Left ventricle myocardium superior (tissue), 1 donor: ENCODE measurements at regions not wholly inside any gene's neighbourhood (a gene's known extent, or its start where the extent isn't known, plus 50 kb on each side); places are given as distances from the start of the nearest gene placed in this dataset.
"Not testable (repeated sequence)": the region's sequence is repeated elsewhere in the genome, so short reads cannot be mapped to it uniquely, and the experiment has no call there.

ENCODE experiments used
- ATAC-seq: fragments of 200-7000 bp; cut with Tn5 transposase; one replicate; pipeline ENCODE4 v1.9.1; 2020; ENCODE audit warnings: mild to moderate bottlenecking, moderate library complexity
- DNase-seq: peaks from one replicate; pipeline ENCODE4 v3.0.0-alpha.2; 2020
- intact Hi-C: fragments of 100-400 bp; cut with micrococcal nuclease; formaldehyde crosslinking; loops from one replicate; pipeline ENCODE4 v1.11.0; 2022
- donor health status: DM: no; HTN: yes; CAD: no; lungs with severe emphysema.

DNA sequence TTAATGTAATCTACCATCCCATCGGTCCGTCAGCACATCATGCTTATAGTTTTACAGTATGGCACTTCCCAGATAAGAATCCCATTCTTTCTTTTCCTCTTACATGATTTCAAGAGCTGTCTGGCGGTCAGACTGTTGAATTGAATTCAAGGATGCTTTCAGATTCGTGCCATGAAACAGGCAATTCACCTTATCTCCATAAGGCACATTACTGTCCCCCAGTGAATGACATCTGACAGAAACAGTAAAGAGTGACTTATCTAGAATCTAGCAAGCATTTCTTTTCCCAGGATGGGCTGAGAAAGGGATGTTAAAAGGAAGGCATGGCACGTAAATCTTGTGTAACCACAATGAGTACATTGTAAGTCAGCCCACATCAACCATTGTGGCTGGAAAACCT lies 61.1 kb upstream of the SEM1 start:
- DNase-seq (no peak), ATAC-seq (no peak)
- intact Hi-C loops, result no loop called here

DNA sequence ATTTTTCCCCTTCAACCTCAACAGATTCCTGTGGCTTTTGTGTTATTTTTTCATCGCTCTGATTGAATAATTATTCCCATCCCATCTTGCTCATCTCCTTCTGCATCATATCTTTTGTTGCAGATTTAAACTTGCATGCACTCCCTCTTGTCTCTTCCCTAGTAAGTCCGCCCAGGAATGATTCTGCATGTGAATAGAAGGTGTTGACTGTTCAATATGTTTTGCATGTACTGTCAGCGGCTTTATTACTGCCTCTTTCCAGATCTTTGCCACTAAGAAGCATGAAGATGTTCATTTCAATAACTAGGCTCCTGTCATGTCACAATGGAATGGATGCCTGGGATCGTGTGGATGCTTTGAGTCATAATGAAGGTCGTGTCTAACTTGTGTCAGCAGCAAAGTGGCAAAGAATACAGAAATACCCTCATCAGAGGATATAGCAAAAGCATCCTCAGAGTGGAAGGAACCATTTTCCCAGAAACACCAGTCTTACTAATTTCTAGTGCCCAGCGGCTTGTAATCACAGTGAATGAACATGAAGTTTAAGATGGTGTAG lies 62.6 kb upstream of the SEM1 start:
- ATAC-seq (no peak), DNase-seq (no peak)
- intact Hi-C loops, result no loop called here

DNA sequence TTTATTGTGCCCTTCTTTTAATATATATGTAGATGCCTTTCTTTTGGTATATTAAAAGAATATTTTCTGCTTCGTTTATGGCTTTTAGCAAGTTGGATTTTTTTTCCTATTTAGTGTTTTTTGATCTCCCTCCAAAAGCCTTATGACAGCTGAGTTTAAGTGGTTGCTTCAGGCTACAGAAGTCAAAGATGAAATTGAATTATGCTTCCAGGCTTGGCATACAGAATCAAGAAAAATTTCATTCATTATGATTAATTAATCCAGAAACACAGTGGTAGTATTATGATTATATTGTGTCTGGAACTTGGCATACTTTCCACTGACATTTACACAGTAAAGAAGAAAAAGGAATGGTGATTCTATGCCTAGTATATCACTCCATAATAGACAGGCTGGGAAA lies 63.8 kb upstream of the SEM1 start:
- ATAC-seq, result no peak
- no peak for DNase-seq
- intact Hi-C loops, result no loop called here

DNA sequence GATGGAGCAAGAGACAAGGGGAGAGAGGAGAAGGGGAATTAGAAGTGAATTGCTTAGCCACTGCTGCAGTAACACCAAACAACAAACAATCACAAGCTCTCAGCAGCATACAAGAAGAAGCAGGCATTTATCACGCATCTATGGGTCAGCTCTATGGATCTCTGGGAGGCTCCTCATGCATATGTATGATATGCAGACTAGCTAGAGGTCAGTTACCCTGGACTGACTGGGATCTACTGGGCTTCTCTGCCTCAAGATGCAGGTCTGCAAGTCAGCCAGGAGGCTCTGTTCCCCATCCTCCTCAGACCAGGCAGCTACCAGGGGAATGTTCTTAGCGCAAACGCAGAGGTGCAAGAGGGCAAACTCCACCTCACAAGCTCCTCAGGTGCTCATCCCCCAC lies 64.7 kb upstream of the SEM1 start:
- no peak for DNase-seq
- intact Hi-C loops, result no loop called here
- no peak for ATAC-seq

DNA sequence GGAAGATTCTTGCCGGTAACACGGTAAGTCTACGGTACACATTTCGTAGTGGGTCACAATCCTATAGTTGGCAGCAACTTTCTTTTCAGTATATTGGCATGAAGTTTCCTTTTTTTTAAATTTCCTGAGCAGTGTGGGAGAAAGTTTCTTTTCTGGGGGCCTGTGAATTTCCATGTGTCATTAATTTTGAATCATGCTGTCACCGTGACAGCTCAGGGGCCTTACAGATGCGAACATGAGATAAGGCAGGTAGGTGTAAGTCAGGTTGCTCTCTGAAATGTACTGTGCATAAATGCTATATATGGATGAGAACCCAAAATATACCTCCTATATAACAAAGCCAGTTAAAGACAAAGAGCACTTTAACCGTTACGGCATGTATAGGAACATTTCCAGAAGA lies 65.4 kb upstream of the SEM1 start:
- ATAC-seq, result no peak
- intact Hi-C loops, result no loop called here
- DNase-seq, result no peak

DNA sequence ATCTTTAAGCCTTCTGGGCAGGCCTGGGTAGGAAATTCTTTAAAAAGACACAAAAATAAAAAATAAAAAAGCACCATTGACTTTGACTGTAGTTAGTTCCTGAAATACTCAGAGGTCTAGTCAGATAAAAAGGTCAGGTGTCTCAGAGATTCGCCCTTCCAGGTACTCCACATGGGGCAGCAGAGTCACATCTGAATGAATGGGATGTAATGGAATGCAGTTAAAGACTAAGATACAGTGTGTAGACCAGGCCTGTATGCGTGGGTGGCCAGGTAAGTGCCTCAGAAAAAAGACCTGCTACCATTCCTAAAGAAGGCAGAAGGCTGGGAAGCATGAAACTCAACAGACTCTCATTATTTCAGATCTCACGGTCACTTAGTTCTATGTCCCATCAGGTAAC lies 68.6 kb upstream of the SEM1 start:
- intact Hi-C loops, result no loop called here
- DNase-seq, result no peak
- no peak for ATAC-seq

DNA sequence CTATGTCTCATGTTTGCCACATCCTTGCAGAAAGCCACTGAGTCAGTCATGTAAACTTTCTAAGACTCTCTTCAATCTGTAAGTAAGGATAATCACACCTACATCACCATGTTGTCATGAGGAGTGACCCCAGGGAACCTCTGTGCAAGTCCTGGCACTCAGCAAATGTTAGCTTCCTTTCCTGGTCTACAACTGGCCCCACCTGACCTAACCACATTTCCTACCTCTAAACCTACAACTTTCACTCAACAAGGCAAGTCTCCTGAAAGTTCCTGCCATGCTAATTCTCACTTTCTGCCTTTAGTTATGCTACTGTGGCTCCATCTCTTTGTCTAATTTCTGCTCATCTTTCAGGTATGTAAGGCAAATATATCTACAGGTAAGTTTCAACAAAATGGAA lies 72.3 kb upstream of the SEM1 start:
- intact Hi-C loops, result no loop called here
- DNase-seq, result no peak
- ATAC-seq, result no peak

DNA sequence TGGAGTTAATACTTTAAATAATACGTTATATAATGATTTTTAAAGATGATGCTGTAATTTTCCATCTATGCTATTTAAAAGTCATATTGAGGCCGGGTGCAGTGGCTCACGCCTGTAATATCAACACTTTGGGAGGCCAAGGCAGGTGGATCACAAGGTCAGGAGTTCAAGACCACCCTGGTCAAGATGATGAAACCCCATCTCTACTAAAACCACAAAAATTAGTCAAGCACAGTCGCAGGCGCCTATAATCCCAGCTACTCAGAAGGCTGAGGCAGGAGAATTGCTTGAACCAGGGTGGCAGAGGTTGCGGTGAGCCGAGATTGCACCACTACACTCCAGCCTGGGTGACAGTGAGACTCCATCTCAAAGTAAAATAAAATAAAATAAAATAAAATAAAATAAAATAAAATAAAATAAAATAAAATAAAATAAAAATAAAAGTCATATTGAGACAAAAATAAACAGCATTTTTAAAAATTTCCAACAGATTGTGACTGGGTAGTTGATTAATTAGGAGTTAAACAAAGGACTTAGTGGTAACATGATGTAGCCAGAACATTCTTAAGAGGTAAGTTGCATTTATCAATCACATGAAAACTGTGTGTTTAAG lies 73.1 kb upstream of the SEM1 start:
- DNase-seq, intact Hi-C loops, ATAC-seq: not testable (repeated sequence)

DNA sequence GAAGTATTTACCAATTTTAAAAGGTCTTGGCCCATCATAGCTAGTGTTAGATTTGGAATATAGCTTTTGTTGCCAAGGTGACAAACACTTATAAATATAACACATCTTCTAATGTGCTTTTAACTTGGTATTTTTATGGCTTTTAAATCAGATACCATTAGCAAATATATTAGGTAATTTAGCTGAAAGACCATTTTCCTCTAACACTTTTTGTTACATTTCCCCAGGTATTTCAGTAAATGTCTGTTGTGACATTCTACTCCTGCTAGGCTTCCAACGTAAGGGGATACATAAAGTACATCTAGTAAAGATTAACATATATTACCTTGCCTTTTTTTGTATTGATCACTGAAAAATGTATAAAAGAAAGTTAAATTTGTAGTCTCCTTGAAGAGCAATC lies 75.0 kb upstream of the SEM1 start:
- DNase-seq (no peak), ATAC-seq (no peak)
- intact Hi-C loops, result no loop called here

DNA sequence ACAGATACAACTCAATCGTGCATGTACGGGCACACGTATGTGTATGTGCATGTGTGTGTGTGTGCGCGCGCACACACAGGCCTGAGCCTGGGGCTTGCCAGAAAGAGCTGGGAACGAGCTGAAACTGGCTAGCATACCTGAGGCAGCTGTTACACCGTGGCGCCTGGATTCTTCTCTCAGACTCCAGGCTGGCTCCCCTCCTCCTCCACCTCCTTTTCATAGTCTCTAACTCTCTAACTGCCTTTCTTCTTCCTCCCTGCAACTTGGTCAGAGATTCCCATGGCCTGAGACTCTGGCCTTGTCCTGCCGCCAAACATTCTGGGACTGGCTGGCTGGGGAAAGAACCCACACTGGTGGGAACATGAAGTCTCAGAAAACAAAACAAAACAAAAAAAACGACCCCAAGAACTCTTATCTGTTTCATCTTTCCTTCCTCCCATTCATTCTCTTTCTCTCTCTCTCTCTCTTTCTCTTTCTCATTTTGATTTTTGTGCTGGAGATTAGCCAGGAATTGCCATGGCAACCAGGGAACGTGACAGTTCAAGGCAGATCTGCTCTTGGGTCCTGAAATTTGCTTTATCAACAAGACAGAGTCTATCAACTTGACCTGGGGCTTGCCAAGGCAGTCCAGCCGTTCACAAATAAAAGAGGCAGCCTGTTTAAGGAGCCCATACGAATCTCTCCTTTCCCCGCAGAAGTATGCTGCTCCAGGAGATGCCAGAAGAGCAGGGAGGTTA lies 76.8 kb upstream of the SEM1 start:
- peak; percentile 35 for DNase-seq
- peak; percentile 71 for ATAC-seq
- intact Hi-C loops, result no loop called here

DNA sequence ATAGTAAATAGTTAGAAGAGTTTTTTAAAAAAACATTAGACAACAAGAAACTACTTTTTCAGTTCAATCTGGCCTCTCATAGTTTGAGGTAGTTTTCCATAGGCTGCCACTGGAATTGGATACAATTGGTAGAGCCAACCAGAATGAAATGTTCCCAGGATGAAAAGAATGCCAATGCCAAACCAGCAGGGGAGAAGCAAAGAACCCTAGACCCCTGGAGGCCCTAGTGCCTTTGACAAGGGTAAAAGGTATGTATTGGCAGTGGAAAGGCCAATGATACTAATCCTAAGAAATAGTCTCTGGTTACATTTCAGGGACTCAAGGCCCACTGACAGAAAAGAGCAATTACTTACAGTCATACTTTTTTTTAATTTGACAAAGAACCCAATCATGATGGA lies 77.4 kb upstream of the SEM1 start:
- intact Hi-C loops, result no loop called here
- no peak for ATAC-seq

DNA sequence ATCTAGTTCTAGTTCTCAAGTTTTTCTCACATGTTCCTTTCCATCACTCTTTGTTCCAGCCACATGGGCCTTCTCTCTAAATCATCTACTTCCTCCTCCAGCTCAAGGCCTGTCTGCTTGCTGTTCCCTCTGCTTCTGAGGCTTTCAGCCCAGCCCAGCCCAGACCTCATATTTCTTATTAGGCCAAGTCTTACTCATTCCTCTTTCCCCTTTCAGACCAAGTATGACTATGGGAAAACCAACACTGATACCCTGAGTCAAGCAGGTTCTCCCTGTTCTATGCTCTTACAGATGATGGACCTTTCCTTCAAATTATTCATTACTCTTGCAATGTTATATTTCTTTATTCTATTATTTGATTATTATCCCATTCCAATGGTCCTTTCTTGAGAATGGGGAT lies 80.3 kb upstream of the SEM1 start:
- intact Hi-C loops, result no loop called here
- no peak for ATAC-seq

More for the DNA sequence above, 77.4 kb upstream of the SEM1 start:
- no peak for DNase-seq

DNA sequence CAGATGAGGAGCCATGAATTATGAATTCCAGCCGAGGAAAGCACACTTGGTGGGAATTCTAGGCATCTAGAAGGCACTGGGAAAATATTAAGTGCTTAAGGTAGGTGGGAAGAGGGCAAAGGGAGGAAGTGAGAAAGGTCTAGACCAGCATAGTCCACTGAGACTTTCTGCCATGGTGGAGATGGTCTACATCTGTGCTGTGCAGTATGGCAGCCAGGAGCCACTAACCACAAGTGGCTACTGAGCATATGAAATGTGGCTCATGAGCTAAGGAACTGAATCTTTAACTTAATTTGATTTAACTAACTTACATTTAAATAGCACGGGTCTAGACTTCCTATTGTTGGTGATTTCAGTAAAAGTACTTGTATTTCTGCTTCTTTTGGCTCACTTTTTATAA lies 82.5 kb upstream of the SEM1 start:
- DNase-seq (no peak), ATAC-seq (no peak)
- intact Hi-C loops, result no loop called here

More for the DNA sequence above, 80.3 kb upstream of the SEM1 start:
- DNase-seq, result no peak

DNA sequence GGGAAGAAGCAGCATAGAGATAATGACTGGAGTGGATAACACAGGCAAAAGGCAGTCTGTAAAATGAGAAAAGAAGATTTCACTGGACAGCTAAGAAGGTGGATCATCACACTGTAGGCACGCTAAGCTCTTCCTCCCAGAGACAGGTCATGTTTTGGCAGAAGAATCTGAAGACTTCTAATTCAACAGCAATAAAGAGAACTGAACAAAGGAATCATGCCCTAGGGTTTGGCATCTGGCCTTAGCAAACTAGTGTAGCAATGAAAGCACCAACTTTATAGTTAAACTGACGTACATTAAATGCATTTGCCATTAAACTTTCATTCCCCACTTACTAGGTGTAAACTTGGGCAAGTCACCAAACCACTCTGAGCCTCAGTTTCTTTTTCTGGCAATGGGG lies 84.4 kb upstream of the SEM1 start:
- intact Hi-C loops, result no loop called here
- ATAC-seq, result no peak
- no peak for DNase-seq

DNA sequence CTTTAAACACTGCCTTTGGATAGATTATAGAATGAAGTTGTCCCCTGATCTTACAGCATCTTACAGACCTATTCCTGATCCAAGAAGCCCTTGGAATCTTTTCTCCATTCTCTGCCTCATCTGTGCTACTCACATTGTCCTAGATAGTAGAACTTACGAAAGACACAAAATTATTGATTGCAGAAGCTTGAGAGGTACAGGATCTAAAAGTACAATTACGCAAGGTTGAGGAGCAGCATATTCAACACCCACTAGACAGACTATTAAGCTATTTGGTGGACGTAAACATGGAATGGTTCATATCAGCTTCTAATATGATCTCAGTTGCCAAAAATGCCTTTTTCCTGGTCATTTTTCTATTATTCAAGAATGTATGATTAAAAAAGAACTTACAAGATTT lies 90.5 kb upstream of the SEM1 start:
- DNase-seq, result no peak
- intact Hi-C loops, result no loop called here
- no peak for ATAC-seq

DNA sequence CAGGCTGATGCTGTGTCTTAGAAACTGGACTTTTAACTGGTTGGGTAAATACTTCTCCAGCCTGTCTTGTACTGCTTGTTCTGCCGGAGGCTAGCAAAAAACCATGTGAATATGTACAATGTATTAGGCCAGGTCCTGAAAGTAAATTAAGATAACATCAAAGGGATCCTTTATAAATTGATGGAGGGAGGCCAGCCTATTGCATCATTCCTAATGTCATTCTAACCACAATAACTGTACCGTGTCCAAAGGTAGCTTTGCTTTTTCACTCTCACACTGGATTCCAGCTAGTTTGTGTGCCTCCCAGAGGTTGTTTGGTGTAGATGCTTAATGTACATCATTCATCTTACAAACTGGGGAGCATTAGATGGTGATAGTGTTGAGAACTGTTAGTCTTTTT lies 91.2 kb upstream of the SEM1 start:
- DNase-seq (no peak), ATAC-seq (no peak)
- intact Hi-C loops, result no loop called here

DNA sequence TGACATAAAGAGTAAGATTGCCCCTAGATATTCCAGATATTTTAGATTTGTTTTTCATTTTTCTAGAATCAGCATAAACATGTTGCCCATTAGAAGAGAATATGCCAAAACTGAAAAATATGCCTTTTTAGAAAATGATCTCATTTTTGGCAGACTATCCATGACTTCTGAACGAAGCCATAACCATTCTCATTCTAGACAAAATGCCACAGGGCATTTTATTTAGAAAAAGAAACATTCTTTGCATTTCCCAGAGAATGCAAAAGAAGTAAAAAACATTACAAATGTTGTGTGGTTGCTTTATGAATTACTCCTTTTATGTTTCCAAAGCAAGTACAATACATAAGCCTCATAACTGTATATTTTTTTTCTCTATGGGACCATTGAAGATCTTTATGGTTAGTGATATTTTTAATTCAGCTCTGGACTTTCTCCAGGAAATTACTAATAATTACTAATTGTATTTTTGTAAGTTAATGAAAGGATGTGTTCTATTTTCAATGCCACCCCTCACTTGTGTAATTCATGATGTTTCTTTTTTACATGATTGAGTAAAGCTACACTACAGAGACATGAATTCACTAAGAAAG lies 109.6 kb upstream of the SEM1 start:
- DNase-seq, result no peak
- ATAC-seq, result no peak
- intact Hi-C loops, result no loop called here

DNA sequence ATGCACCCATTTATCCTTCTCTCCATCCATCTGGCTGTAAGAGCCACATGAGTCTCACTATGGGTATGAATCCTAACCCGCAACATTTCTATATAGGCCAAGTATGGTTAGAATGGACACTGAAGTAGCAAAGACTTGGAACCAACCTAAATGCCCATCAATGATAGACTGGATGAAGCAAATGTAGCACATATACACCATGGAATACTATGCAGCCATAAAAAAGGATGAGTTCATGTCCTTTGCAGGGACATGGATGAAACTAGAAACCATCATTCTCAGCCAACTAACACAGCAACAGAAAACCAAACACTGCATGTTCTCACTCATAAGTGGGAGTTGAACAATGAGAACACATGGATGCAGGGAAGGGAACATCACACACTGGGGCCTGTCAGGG lies 111.5 kb upstream of the SEM1 start:
- intact Hi-C loops, ATAC-seq, DNase-seq: not testable (repeated sequence)

DNA sequence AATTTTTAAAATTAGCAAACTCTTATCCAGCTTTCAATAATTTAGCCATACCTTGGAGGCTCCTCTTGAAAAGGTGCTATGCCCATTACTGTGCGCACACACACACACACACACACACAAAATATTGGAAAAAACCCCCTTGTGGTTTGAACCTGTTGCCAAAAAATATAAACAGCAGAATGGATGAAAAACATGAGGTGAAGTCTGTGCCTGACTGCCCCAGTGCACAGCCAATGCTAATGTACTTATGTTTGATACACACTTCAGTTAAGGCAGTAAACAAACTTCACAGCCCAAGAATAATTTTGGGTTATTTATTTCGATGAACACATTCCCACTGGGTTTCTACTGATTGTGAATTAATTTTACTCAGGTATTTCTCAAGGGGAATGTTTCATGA lies 113.2 kb upstream of the SEM1 start:
- intact Hi-C loops, result no loop called here
- no peak for ATAC-seq
- no peak for DNase-seq

DNA sequence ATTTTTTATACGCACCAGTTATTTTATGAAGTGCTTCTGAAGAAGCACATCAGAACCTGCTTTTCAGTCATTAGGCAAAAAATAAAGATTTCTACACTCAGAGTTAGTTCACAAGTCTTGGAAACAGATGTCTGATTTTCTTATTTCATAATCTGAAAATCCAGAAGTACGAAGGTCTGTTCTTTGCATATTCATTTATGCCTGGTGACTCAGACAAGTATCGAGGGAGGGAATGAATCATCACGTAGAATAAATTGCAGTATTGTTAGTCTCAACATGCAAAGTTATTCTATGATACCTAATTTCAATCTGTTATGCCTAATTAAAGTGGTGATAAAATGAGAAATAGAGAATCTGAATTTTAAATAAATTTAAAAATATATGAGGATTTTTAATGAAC lies 113.6 kb upstream of the SEM1 start:
- DNase-seq, result no peak
- intact Hi-C loops, result no loop called here
- ATAC-seq, result no peak

DNA sequence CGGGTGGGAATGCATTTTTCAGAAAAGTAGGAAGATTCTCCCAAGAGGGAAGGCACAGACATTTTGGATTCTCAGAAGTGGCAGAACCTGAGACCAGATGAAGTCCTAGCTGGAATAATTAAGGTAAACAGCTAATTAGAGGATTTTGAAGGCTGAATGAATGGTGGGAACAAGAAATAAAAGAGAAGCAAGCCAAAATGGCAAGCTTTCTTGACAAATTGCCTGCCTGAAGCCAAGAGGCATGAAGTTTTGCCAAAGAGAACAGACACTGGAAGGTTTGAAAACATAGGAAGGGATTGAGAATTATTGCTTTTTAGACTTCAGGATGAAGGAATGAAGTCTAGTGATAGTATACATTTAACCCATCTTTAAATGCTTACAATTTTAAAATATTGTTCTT lies 115.0 kb upstream of the SEM1 start:
- ATAC-seq (no peak), DNase-seq (no peak)
- intact Hi-C loops, result no loop called here
